ENCODE measurements at regions not wholly inside any gene's neighbourhood (a gene's known extent, or its start where the extent isn't known, plus 50 kb on each side); places are given as distances from the start of the nearest gene placed in this dataset.

GRCh38 chr16:86632206-86632605, 53.9 kb downstream of the FOXL1 start:
- intact Hi-C loops (cut with DNase I), result no loop called here
- DNase-seq, result no peak

DNA sequence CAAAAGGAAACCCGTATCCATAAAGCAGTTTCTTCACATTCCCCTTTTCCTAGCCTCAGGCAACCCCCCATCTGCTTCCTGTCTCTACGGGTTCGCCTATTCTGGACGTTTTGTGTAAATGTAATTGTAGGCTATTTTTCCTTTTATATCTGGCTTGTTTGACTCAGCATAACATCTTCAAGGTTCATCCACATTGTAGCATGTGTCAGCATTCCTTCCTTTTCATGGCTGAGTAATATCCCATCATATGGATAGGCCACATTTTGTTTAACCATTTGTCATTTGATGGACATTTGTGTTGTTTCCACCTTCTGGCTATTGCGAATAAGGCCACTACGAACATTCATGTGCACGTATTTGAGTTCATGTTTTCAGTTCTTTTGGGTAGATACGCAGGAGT, 54.6 kb downstream of the FOXL1 start:
- intact Hi-C loops (cut with DNase I), result no loop called here

DNA sequence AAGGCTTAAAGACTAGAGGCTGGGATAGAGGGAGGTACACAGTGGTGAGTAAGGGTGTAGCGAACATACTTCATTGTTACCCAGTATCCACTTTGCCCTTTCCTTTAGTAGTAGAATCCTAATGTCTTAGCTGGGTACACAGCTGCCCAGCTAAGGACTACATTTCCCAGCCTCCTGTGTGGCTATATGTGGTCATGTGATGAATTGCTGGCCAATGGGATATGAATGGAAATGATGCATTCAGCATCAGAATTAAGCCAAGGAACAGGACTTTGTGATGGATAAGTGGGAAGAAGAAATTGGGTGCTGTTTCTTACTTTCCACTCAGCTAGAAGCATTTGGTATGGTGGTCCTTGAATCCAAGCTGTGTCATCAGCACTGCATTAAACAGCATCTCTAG, 55.9 kb downstream of the FOXL1 start:
- intact Hi-C loops (cut with DNase I), result no loop called here
- no peak for DNase-seq

More for the DNA sequence above, 54.6 kb downstream of the FOXL1 start:
- no peak for DNase-seq

DNA sequence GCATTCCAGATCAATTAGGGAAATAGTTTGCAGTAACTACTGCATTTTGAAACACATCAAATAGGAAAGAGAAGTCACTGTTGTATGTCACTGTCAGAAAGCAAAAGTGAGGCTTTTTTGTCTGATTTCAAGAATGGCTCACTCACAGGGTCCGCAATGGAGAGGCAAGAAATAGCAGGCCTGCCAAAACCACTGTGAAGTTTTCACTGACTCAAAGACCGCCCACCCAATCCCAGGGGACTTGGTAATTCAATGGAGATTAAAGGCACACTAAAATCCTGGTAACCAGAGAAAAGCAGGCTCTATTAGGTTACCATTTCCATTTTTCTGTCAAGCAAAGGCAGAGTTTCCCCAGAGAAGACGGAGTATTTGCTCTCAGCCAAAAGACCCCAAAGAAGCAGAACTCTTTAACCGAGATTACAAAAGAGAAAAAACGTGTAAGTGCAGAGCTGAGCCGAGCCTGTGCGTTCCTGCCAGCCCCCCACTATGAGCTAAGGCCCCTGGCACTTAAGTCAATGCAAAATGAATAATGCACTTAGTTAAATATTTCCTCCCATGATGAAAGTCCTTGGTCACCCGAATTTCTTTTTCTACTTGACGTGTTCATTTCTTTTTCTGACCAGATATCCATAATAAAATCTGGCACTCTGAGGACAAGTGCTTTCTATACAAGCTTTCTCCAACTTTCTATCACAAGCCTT, 57.0 kb downstream of the FOXL1 start:
- DNase-seq, result peak in 1 of 42 donors; percentile 22
- intact Hi-C loops (cut with DNase I), result no loop called here

GRCh38 chr16:86635926-86636325, 57.6 kb downstream of the FOXL1 start:
- intact Hi-C loops (cut with DNase I), result no loop called here
- DNase-seq, result peak in 1 of 42 donors; percentile 32

- intact Hi-C loops (cut with DNase I), result no loop called here
- peak in 1 of 42 donors; percentile 16 for DNase-seq
These were observed 59.4 kb downstream of the FOXL1 start for GRCh38 chr16:86637744-86638143.

- no peak for DNase-seq
- intact Hi-C loops (cut with DNase I), result no loop called here
These were observed 60.3 kb downstream of the FOXL1 start for GRCh38 chr16:86638642-86639041.

GRCh38 chr16:86639354-86639753, 61.0 kb downstream of the FOXL1 start:
- no peak for DNase-seq
- intact Hi-C loops (cut with DNase I), result no loop called here

- intact Hi-C loops (cut with DNase I), result no loop called here
- DNase-seq, result no peak
These were observed 62.0 kb downstream of the FOXL1 start for GRCh38 chr16:86640265-86640843.

DNA sequence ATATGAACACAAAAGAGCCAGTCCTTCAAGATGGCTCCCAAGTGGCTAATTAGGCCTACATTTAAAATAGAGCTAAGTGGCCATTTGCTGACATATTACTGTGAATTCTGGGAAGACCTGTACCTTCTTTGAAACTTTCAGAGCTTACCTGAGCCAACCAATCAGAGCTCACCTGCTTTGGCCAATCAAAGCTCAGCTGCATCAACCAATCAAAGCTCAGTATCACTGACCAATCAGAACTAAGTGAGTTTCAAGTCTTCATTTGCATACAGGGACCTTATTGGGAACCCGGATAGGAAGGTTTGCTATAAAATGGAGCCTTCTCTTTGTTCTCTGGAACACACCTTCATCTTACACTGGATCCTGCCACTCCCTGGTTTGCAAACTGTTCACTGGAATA, 63.7 kb downstream of the FOXL1 start:
- no peak for DNase-seq
- intact Hi-C loops (cut with DNase I), result no loop called here

DNA sequence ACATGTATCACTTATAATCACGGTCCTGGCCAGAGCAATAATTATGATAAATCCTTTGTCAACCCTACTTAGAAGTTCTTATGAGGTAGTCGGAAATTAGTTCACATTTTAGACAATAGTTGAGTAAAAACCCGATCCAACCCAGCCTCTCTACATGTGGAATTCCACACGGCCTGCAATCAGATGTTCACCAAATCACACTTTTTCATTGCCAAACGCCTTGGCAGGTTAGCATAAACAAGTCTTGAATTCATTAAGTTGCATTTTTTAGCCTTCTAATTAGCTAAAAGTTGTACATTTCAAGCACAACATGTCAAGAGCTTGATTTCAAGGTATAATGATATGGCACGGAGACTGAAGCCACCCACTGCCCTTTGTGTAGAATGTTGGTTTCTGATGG, 65.3 kb downstream of the FOXL1 start:
- DNase-seq, result no peak
- intact Hi-C loops (cut with DNase I), result no loop called here

DNA sequence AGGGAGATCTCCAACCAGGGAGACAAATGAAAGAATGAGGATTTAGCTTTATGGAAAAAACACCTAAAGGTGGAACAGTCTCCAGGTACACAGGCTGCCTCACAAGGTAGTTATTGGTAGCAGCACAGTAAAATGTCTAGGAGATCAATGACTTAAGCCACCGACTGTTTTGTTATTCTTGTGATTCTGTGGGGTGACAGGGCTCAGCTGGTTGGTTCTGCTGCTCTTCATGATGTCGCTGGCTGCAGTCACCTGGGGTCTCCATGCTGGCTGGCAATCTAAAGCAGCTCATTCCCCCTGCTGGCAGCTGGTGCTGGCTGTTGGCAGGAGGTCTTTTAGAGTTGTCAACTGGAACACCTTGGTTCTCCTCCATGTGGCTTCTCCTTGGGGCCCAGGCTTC, 69.2 kb downstream of the FOXL1 start:
- no peak for DNase-seq
- intact Hi-C loops (cut with DNase I), result no loop called here

DNA sequence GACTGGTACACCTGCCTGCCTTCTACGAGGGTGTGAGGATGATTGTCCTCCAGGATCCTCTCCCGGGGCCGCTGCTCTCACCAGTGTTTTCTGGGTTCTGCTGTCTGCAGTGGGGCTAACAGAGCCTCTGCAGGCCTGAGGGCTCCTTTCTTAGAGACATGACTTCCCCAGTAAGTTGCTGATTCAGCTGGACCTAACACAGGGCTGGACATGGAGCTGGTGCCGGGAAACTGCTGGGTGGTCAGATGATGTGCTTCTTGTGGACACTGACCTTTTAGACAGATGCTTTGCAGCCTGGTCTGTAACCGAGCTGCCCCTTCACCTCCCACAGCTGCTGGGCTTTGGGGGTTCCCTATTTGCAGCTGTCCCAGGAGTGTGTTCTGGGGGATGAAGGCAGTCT, 71.5 kb downstream of the FOXL1 start:
- no peak for DNase-seq

GRCh38 chr16:86651013-86651627, 72.8 kb downstream of the FOXL1 start:
- DNase-seq, result no peak
- intact Hi-C loops (cut with DNase I), result no loop called here

More for the DNA sequence above, 71.5 kb downstream of the FOXL1 start:
- intact Hi-C loops (cut with DNase I), result no loop called here

- DNase-seq, result no peak
- intact Hi-C loops (cut with DNase I), result no loop called here
These were observed 73.5 kb downstream of the FOXL1 start for GRCh38 chr16:86651823-86652222.

GRCh38 chr16:86653285-86654006, 75.1 kb downstream of the FOXL1 start:
- DNase-seq, result no peak
- intact Hi-C loops (cut with DNase I), result no loop called here

- DNase-seq, result no peak
- intact Hi-C loops (cut with DNase I), result no loop called here
These were observed 79.6 kb downstream of the FOXL1 start for GRCh38 chr16:86657972-86658371.

DNA sequence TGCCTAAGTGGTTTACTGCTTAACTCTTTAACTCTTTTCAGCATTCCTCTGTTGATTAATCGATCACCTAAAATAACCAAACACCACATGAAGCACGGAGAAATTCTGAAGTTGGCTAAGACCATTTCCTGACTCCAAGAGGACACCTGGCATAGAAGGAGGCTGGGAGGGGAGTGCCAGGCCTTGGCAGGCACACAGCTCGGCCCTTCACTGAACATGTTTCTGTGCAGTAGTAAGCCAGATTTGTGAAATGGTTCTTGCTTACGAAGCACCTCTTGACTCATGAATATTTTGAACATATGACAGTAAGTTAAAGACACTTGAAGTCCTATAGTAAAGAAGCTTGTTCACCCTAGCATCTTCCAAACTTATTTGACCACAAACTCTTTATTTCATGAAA, 82.3 kb downstream of the FOXL1 start:
- no peak for DNase-seq
- intact Hi-C loops (cut with DNase I), result no loop called here

GRCh38 chr16:86661706-86662105, 83.4 kb downstream of the FOXL1 start:
- intact Hi-C loops (cut with DNase I), result no loop called here
- no peak for DNase-seq

GRCh38 chr16:86662195-86662594, 83.8 kb downstream of the FOXL1 start:
- no peak for DNase-seq
- intact Hi-C loops (cut with DNase I), result no loop called here
